ENCODE measurements at regions not wholly inside any gene's neighbourhood (a gene's known extent, or its start where the extent isn't known, plus 50 kb on each side); places are given as distances from the start of the nearest gene placed in this dataset.

- peaks cover 12% of the 10 kb centered on the region for H3F3A ChIP-seq (ENCODE audit: low read depth)
- H3K4me1 Mint-ChIP-seq, result peaks cover 28% of the 10 kb centered on the region
- H3K4me1 ChIP-seq, result peaks cover 9% of the 10 kb centered on the region
- no peak for DNase-seq (ENCODE audit: low spot score)
- no peak overlapping the region for H3K9ac ChIP-seq
- no peak overlapping the region for H3K4me3 Mint-ChIP-seq
- no peaks in the 10 kb centered on the region for H3K9me3 ChIP-seq (ENCODE audit: low read depth)
- H3K36me3 ChIP-seq, result no peaks in the 10 kb centered on the region
- no peak overlapping the region for H3K27ac ChIP-seq
- H3K27me3 Mint-ChIP-seq (ENCODE audit: insufficient read depth, low read depth), result no peaks in the 10 kb centered on the region
- no peaks in the 10 kb centered on the region for H3K79me2 ChIP-seq (ENCODE audit: low read depth)
- peaks cover 2% of the 10 kb centered on the region for H4K20me1 ChIP-seq (ENCODE audit: low read depth)
- no peak overlapping the region for H3K4me3 ChIP-seq
- peaks cover 4% of the 10 kb centered on the region for H3K27me3 ChIP-seq
- no peak for TF ChIP-seq EZH2 (IDR thresholded peaks at IDR 0.05)
- no peak for TF ChIP-seq EZH2phosphoT487 (IDR thresholded peaks at IDR 0.05)
- TF ChIP-seq, protein P1, sequence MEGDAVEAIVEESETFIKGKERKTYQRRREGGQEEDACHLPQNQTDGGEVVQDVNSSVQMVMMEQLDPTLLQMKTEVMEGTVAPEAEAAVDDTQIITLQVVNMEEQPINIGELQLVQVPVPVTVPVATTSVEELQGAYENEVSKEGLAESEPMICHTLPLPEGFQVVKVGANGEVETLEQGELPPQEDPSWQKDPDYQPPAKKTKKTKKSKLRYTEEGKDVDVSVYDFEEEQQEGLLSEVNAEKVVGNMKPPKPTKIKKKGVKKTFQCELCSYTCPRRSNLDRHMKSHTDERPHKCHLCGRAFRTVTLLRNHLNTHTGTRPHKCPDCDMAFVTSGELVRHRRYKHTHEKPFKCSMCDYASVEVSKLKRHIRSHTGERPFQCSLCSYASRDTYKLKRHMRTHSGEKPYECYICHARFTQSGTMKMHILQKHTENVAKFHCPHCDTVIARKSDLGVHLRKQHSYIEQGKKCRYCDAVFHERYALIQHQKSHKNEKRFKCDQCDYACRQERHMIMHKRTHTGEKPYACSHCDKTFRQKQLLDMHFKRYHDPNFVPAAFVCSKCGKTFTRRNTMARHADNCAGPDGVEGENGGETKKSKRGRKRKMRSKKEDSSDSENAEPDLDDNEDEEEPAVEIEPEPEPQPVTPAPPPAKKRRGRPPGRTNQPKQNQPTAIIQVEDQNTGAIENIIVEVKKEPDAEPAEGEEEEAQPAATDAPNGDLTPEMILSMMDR (IDR thresholded peaks at IDR 0.05), result no peak
- no peak overlapping the region for H2AFZ ChIP-seq (replicated peaks)
- H3K4me2 ChIP-seq, result no peak overlapping the region
- H3K36me3 Mint-ChIP-seq, result no peaks in the 10 kb centered on the region
- H3K9me3 Mint-ChIP-seq, result no peaks in the 10 kb centered on the region
- no peak overlapping the region for H3K27ac Mint-ChIP-seq
Observed at GRCh38 chr14:56959121-56959520, 148.8 kb upstream of the OTX2 start.

DNA sequence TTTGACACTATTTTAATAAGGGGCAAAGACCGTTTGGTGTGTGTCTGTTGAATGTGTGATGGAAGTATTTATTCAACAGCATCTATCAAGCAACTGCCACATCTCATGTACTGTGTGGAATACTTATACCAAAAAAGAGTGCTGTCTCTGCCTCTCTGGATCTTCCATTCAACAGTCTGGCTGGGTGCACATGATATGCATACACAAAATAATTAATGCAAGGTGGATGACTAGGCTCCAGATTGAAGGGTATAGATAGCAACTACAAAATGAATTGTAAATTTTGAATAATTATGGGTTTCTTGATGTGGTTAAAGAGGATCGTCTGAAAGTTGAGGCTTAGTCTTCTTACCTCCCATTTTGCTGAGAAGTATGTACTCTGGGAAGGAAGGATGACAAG is 145.9 kb upstream of the OTX2 start:
- Histone ChIP-seq H3F3A (ENCODE audit: low read depth) (peaks cover 21% of the 10 kb centered on the region), H3K4me1 (peaks cover 26% of the 10 kb centered on the region), H2AFZ (replicated peaks) (no peak overlapping the region), H3K27me3 (no peaks in the 10 kb centered on the region), H3K4me3 (no peak overlapping the region), H4K20me1 (ENCODE audit: low read depth) (no peaks in the 10 kb centered on the region), H3K9me3 (ENCODE audit: low read depth) (no peaks in the 10 kb centered on the region), H3K79me2 (ENCODE audit: low read depth) (no peaks in the 10 kb centered on the region), H3K36me3 (no peaks in the 10 kb centered on the region), H3K4me2 (no peak overlapping the region), H3K9ac (no peak overlapping the region), H3K27ac (no peak overlapping the region)
- Mint-ChIP-seq H3K27me3 (ENCODE audit: insufficient read depth, low read depth) (no peaks in the 10 kb centered on the region), H3K4me3 (no peak overlapping the region), H3K9me3 (no peaks in the 10 kb centered on the region), H3K36me3 (no peaks in the 10 kb centered on the region), H3K27ac (no peak overlapping the region), H3K4me1 (peaks cover 31% of the 10 kb centered on the region)
- TF ChIP-seq EZH2 (IDR thresholded peaks at IDR 0.05) (no peak), EZH2phosphoT487 (IDR thresholded peaks at IDR 0.05) (no peak)
- TF ChIP-seq, protein P1 (IDR thresholded peaks at IDR 0.05), result no peak
- DNase-seq (ENCODE audit: low spot score), result no peak

DNA sequence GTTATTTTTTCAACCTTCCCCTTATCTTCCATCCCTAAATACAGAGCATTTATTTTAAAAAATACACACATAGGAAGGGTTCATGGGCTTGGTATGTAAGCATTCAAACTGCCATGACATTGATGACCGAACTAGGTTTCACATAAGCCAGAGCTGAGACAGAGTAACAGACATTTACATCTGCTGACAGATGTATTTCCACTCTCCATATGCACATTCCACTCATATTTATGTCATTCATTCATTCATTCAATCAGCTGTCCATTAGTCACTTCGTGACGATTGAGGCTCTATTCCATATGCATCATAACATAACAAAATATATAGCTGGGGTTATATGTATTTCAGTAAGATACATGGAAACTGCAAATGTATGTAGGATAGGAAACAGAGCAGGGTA is 145.5 kb upstream of the OTX2 start:
- peaks cover 29% of the 10 kb centered on the region for H3K4me1 ChIP-seq
- H3K27ac Mint-ChIP-seq, result no peak overlapping the region
- H3K4me1 Mint-ChIP-seq, result peaks cover 31% of the 10 kb centered on the region
- H3K4me2 ChIP-seq, result no peak overlapping the region
- no peaks in the 10 kb centered on the region for H3K79me2 ChIP-seq (ENCODE audit: low read depth)
- H3K9ac ChIP-seq, result no peak overlapping the region
- peaks cover 21% of the 10 kb centered on the region for H3F3A ChIP-seq (ENCODE audit: low read depth)
- H3K36me3 Mint-ChIP-seq, result no peaks in the 10 kb centered on the region
- no peaks in the 10 kb centered on the region for H3K9me3 ChIP-seq (ENCODE audit: low read depth)
- no peaks in the 10 kb centered on the region for H3K36me3 ChIP-seq
- H3K9me3 Mint-ChIP-seq, result no peaks in the 10 kb centered on the region
- no peak for DNase-seq (ENCODE audit: low spot score)
- TF ChIP-seq EZH2 (IDR thresholded peaks at IDR 0.05), result no peak
- TF ChIP-seq, protein P1 (IDR thresholded peaks at IDR 0.05), result no peak
- no peak for TF ChIP-seq EZH2phosphoT487 (IDR thresholded peaks at IDR 0.05)
- H2AFZ ChIP-seq (replicated peaks), result no peak overlapping the region
- no peak overlapping the region for H3K27ac ChIP-seq
- no peak overlapping the region for H3K4me3 ChIP-seq
- H3K27me3 Mint-ChIP-seq (ENCODE audit: insufficient read depth, low read depth), result no peaks in the 10 kb centered on the region
- H3K27me3 ChIP-seq, result no peaks in the 10 kb centered on the region
- H4K20me1 ChIP-seq (ENCODE audit: low read depth), result no peaks in the 10 kb centered on the region
- H3K4me3 Mint-ChIP-seq, result no peak overlapping the region

Measured in neural progenitor cell (in vitro differentiated cells).